GM18951 (cell line): ENCODE measurements at regions not wholly inside any gene's neighbourhood (a gene's known extent, or its start where the extent isn't known, plus 50 kb on each side); places are given as distances from the start of the nearest gene placed in this dataset.
"Not testable (repeated sequence)": the region's sequence is repeated elsewhere in the genome, so short reads cannot be mapped to it uniquely, and the experiment has no call there.

Experiments
- POLR2A ChIP-seq: IDR thresholded peaks from 4 replicates; pipeline ENCODE4 v1.6.1; 2011; ENCODE audit warnings: mild to moderate bottlenecking; ENCODE audit not compliant: insufficient read length, insufficient read depth; ENCODE audit errors: extremely low read depth
- in situ Hi-C: fragments of 300-500 bp; cut with MboI; formaldehyde crosslinking; loops from one replicate; pipeline ENCODE4 v1.12.0; 2022; ENCODE audit warnings: low sequenced_read_pairs, mixed read lengths, inconsistent platforms; ENCODE audit not compliant: unreplicated experiment

GRCh38 chr13:50543141-50543540 is 300.4 kb downstream of the DLEU7 start:
- no peak for TF ChIP-seq POLR2A
- in situ Hi-C loops, result no loop called here

- TF ChIP-seq POLR2A, result no peak
- in situ Hi-C loops, result no loop called here
These were observed 299.7 kb downstream of the DLEU7 start for GRCh38 chr13:50543782-50544181.

- in situ Hi-C loops, result no loop called here
- TF ChIP-seq POLR2A, result no peak
These were observed 299.3 kb downstream of the DLEU7 start for GRCh38 chr13:50544211-50544610.

GRCh38 chr13:50547175-50547574 is 296.3 kb downstream of the DLEU7 start:
- in situ Hi-C loops, result not testable (repeated sequence)

- in situ Hi-C loops, result no loop called here
These were observed 294.9 kb downstream of the DLEU7 start for GRCh38 chr13:50548586-50548985.

GRCh38 chr13:50549221-50549942 is 294.1 kb downstream of the DLEU7 start:
- no peak for TF ChIP-seq POLR2A
- in situ Hi-C loops, result no loop called here

More at GRCh38 chr13:50548586-50548985, 294.9 kb downstream of the DLEU7 start:
- TF ChIP-seq POLR2A, result no peak

- no peak for TF ChIP-seq POLR2A
- in situ Hi-C loops, result no loop called here
These were observed 293.3 kb downstream of the DLEU7 start for GRCh38 chr13:50550151-50550550.

GRCh38 chr13:50552424-50552966 is 291.0 kb downstream of the DLEU7 start:
- no peak for TF ChIP-seq POLR2A
- in situ Hi-C loops, result no loop called here

- in situ Hi-C loops, result no loop called here
- TF ChIP-seq POLR2A, result no peak
These were observed 281.8 kb downstream of the DLEU7 start for GRCh38 chr13:50561739-50562138.

GRCh38 chr13:50566646-50567045 is 276.8 kb downstream of the DLEU7 start:
- no peak for TF ChIP-seq POLR2A
- in situ Hi-C loops, result no loop called here

- in situ Hi-C loops, result no loop called here
- TF ChIP-seq POLR2A, result no peak
These were observed 271.4 kb downstream of the DLEU7 start for GRCh38 chr13:50572129-50572528.

- in situ Hi-C loops, result no loop called here
- no peak for TF ChIP-seq POLR2A
These were observed 270.4 kb downstream of the DLEU7 start for GRCh38 chr13:50573066-50573465.

GRCh38 chr13:50574731-50575130 is 268.8 kb downstream of the DLEU7 start:
- no peak for TF ChIP-seq POLR2A
- in situ Hi-C loops, result no loop called here

- in situ Hi-C loops, result no loop called here
- TF ChIP-seq POLR2A, result no peak
These were observed 268.4 kb downstream of the DLEU7 start for GRCh38 chr13:50575138-50575537.
